GM18858 (cell line): ENCODE measurements at regions not wholly inside any gene's neighbourhood (a gene's known extent, or its start where the extent isn't known, plus 50 kb on each side); places are given as distances from the start of the nearest gene placed in this dataset.
A peak's percentile ranks its signal among the peaks of the same experiment; 100 is the strongest.

Experiments used
- ATAC-seq: cut with Tn5 transposase; IDR thresholded peaks from one replicate; pipeline ENCODE4 v1.9.1; 2021; ENCODE audit not compliant: unreplicated experiment

DNA sequence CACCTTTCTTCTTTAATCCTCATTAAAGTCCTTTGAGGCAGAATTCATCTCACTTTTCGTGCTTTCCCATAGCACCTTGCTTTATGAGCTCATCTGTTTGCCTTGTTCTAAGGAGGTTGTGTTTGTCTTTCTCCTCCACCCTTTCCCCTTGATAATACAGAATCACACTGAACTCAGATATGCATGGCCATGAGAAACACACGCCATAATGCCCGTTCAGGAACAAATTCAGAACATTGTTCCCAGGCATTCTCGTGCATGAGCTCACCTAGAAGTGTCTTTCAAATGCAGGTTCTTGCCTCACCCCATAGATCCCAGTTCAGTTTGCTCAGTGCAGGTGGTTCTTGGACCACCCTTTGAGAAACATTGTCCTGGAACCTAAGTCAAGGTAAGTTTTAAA is 71.1 kb downstream of the TMEM114 start:
- ATAC-seq, result no peak

GRCh38 chr16:8517280-8517679 is 73.0 kb downstream of the TMEM114 start:
- ATAC-seq, result no peak

- ATAC-seq, result no peak
Measured at GRCh38 chr16:8516471-8516870, 73.8 kb downstream of the TMEM114 start.

GRCh38 chr16:8512941-8513624 is 77.2 kb downstream of the TMEM114 start:
- peak; percentile 67 for ATAC-seq

DNA sequence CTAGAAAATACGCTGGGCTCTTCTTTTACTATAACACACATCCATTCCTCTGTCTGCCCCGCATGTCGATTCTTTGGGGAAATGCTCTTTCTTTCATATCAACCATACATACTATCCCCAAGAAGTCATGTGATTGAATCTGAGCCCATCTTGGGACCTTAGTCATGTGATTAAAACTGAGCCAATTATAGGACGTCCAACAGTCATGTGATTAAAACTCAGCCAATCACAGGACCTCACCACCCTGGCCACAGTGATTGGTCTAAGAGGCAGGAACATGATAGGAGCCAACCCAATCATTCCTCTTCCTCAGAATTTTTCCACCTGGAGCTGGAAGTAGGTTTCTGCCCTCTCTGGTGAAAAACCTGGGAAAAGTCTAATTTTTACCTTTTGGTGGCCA is 78.8 kb downstream of the TMEM114 start:
- ATAC-seq, result no peak

- ATAC-seq, result no peak
Measured at GRCh38 chr16:8510160-8510559, 80.2 kb downstream of the TMEM114 start.

GRCh38 chr16:8505327-8505991 is 84.9 kb downstream of the TMEM114 start:
- ATAC-seq, result no peak

GRCh38 chr16:8502446-8502845 is 87.9 kb downstream of the TMEM114 start:
- ATAC-seq, result no peak

DNA sequence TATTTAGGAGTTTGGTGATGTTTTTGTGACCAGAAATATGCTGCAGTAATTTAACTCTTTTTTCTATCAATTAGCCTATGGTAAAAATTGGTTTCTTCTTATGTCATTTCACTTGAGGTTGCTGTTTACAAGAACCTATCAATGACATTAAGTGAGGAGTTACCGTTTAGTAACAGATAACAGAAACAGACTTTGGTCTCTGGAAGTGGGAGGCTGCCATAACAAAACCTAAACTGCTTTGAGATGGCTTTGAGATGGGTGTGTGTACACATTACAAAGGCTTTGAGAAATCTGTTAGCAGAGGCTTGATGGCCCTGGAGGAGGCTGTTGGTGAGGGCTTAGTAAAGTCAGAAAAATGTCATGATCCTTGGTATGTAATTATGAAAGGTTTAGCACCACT is 90.0 kb downstream of the TMEM114 start:
- ATAC-seq, result no peak

GRCh38 chr16:8496364-8496763 is 93.9 kb downstream of the TMEM114 start:
- no peak for ATAC-seq

GRCh38 chr16:8493972-8494371 is 96.3 kb downstream of the TMEM114 start:
- no peak for ATAC-seq

GRCh38 chr16:8492690-8493089 is 97.6 kb downstream of the TMEM114 start:
- no peak for ATAC-seq

DNA sequence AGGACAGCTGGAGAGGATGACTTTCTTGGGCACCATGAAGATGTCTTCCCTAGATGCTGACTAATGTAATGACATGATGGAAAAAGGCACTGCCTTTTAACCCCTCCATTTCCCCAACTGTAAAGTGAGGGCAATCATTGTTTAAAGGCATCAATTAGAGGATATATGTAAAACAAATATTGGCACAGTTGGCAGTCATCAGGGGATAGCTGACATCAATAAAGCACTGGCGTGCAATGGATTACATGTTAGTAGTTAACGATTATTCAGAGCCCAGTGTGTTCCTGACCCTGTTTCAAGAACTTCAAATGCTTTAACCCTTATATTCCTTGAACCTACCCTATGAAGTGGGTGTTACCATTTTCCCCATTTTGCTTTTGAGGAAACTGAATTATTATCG is 100.7 kb downstream of the TMEM114 start:
- ATAC-seq, result no peak

- no peak for ATAC-seq
Measured at GRCh38 chr16:8486985-8487384, 103.3 kb downstream of the TMEM114 start.

DNA sequence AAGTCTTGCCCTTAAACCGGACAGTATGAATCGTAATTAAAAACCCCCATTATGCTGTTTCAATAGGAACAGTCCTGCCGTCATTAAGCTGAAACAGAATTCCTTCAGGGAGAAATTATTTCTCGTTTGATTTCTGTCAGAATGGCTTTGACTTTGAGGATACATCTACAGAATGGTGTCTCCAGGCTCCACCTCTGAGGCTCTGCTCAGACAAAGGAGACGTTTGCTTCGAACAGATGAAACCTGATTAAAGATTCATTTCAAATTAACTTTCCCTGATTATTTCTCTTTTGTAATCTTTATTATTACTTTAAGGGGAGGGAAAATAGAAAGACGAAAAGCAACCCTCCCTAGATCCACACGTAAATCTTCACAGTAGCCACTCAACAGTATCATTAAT is 106.9 kb downstream of the TMEM114 start:
- ATAC-seq, result no peak

DNA sequence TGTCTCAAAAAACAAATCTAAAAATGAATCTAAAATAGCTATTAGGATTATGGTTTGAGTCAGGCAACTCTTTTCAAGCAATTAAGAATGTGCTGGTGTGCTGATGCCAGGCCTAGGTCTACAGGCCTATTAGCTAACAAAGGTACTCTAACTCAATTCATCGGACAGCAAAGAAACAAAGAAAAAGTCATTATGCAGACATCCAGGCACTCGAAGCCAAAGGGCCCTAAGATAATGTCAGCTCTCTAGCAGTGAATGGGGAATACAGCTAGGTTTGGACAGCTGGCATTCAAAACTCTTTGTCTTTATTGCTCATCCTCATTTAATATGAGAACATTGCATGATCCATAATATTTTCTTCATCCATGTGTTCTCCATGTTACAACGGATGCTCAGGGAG is 108.5 kb downstream of the TMEM114 start:
- ATAC-seq, result no peak

DNA sequence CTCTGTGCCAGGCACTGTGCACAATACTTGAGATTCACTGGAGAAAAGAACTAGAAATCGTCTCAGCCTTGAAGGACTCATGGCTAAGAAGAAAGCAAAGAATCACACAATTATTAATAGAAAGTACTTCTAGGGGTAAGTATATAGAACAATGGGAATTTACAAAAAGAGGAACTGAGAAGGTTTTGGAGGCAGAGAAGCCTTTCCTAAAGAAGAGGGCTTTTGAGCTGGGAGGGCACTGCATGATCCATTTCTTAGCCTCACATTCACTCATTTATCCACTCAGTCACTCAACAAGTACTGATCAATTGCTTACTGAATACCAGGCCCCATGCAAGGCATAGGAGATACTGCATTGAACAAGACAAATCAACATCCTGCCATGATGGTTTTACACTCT is 113.5 kb downstream of the TMEM114 start:
- ATAC-seq, result no peak

DNA sequence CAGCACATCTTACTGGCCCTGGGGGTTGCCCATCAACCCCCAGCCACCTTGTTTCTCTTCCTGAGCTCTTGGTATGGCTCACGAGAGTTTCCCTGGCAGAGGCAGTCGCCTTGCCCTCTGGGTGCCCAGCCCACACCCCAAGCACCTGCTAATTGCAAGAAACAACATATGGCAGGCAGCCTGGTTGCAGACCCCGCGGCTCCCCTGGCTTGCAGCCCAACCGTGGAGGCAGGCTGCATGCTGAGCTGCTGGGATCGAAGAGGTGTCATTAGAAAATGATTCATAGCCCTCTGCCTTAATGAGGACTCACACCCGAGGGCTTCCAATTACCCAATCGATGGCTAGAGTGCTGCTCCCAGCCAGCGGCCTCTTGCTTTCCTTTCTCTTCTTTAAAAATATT is 115.7 kb downstream of the TMEM114 start:
- no peak for ATAC-seq

DNA sequence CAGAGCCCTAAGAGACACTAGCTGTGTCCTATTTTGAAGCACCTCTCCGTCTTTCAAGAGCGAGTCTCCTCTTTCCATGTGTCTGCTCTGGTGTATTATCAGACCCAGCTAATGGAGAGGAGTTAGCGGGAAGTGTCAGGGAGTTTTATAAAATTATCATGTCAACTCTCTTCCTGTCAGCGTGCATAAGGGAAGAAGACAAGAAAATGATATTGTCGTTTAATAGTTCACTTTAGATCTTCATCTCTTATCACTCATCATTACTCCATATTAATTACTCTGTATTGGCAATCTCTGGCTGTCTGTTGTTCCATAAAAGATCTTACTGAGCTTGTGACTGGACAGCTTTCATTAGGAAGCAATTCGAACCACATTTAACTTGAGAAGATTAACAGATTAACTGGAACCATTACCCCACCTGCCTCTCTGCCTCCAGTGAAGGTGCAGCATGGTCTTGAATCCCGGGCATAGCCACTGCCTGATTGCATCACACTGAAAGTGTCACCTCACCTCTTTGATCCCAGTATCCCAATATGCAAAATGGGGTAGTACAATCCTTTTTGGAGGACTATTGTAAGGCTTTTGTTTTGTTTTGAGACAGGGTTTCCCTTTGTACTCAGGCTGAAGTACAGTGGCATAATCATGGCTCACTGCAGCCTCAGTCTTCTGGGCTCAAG is 121.1 kb downstream of the TMEM114 start:
- ATAC-seq, result no peak

- no peak for ATAC-seq
Measured at GRCh38 chr16:8464979-8465378, 125.3 kb downstream of the TMEM114 start.

DNA sequence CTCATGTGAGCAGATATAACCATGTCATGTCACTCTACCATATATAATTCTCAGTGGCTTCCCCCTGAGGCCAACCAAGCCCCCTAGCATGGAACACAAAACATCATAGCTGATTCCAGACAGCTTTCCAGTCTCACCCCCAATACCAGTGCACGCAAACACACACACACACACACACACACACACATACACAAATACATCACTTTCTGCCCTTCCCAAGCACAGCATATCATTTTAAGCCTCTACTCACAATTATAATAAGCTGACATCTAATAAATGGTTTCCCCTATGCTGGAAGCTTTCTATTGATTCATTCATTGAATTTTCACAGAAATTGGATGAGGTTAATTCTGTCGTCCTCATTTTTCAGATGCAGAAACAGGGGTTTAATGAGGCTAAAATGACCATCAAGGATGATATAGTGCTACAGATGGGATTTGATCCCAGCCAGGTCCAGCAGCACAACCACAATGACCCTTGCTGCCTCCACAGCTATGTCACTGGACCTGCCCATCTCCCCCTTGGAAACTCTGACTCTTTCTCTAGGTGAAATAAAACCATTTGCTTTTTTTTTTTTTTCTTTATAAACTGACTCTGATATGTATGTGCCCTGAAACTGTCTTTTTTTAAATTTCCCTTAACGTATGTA is 131.1 kb downstream of the TMEM114 start:
- ATAC-seq, result no peak
